Progenitor cell of endocrine pancreas (in vitro differentiated cells): ENCODE measurements at regions not wholly inside any gene's neighbourhood (a gene's known extent, or its start where the extent isn't known, plus 50 kb on each side); places are given as distances from the start of the nearest gene placed in this dataset.
A peak's percentile ranks its signal among the peaks of the same experiment; 100 is the strongest.

Experiments used
- DNase-seq: peaks from one replicate; pipeline ENCODE4 v3.0.0; 2021; ENCODE audit warnings: low spot score; ENCODE audit not compliant: unreplicated experiment
- H3K27ac Mint-ChIP-seq: 2 replicates; pipeline ENCODE4 v1.8.0; 2021; ENCODE audit warnings: mild to moderate bottlenecking, moderate library complexity, mixed read lengths
- H3K27me3 Mint-ChIP-seq: 2 replicates; pipeline ENCODE4 v1.8.0; 2021; ENCODE audit warnings: mixed read lengths
- H3K36me3 Mint-ChIP-seq: 2 replicates; pipeline ENCODE4 v1.8.0; 2022; ENCODE audit warnings: mixed read lengths; ENCODE audit not compliant: insufficient read depth
- H3K4me1 Mint-ChIP-seq: 2 replicates; pipeline ENCODE4 v1.8.0; 2021; ENCODE audit warnings: low read depth, mixed read lengths
- H3K4me3 Mint-ChIP-seq: 2 replicates; pipeline ENCODE4 v1.8.0; 2021; ENCODE audit warnings: low read depth, mild to moderate bottlenecking, moderate library complexity, mixed read lengths
- H3K9me3 Mint-ChIP-seq: 2 replicates; pipeline ENCODE4 v1.8.0; 2021; ENCODE audit warnings: low read depth, mixed read lengths
- CTCF ChIP-seq: fragments of 200-600 bp; sonication (generic); IDR thresholded peaks from one replicate; pipeline ENCODE4 v1.5.0; 2021; ENCODE audit warnings: antibody characterized with exemption, mild to moderate bottlenecking; ENCODE audit not compliant: unreplicated experiment

GRCh38 chr7:106968160-106968559 lies 76.3 kb upstream of the PRKAR2B start:
- Mint-ChIP-seq H3K36me3 (no peaks in the 10 kb centered on the region), H3K27me3 (peaks cover 4% of the 10 kb centered on the region), H3K4me3 (no peak overlapping the region), H3K9me3 (no peaks in the 10 kb centered on the region), H3K27ac (no peak overlapping the region), H3K4me1 (peaks cover 3% of the 10 kb centered on the region)
- DNase-seq: no peak
- TF ChIP-seq CTCF: no peak

- peak; percentile 22 for TF ChIP-seq CTCF
- Mint-ChIP-seq H3K27ac (no peak overlapping the region), H3K36me3 (no peaks in the 10 kb centered on the region), H3K9me3 (no peaks in the 10 kb centered on the region), H3K4me3 (no peak overlapping the region), H3K27me3 (no peaks in the 10 kb centered on the region), H3K4me1 (peaks cover 5% of the 10 kb centered on the region)
- DNase-seq: no peak
Measured at GRCh38 chr7:106978425-106979420, 65.8 kb upstream of the PRKAR2B start.

GRCh38 chr7:106979551-106980357 lies 64.8 kb upstream of the PRKAR2B start:
- Mint-ChIP-seq H3K27ac (no peak overlapping the region), H3K9me3 (no peaks in the 10 kb centered on the region), H3K4me1 (peaks cover 5% of the 10 kb centered on the region), H3K27me3 (no peaks in the 10 kb centered on the region), H3K36me3 (no peaks in the 10 kb centered on the region), H3K4me3 (no peak overlapping the region)
- TF ChIP-seq CTCF: no peak
- DNase-seq: no peak

- Mint-ChIP-seq H3K9me3 (no peaks in the 10 kb centered on the region), H3K27me3 (no peaks in the 10 kb centered on the region), H3K4me3 (no peak overlapping the region), H3K4me1 (peaks cover 5% of the 10 kb centered on the region), H3K36me3 (no peaks in the 10 kb centered on the region), H3K27ac (no peak overlapping the region)
- no peak for TF ChIP-seq CTCF
- DNase-seq: no peak
Measured at GRCh38 chr7:106980358-106980685, 64.2 kb upstream of the PRKAR2B start.

GRCh38 chr7:106982415-106982814 lies 62.1 kb upstream of the PRKAR2B start:
- no peak for TF ChIP-seq CTCF
- Mint-ChIP-seq H3K27me3 (no peaks in the 10 kb centered on the region), H3K9me3 (no peaks in the 10 kb centered on the region), H3K36me3 (no peaks in the 10 kb centered on the region), H3K27ac (peak overlapping the region; percentile 77), H3K4me3 (peak overlapping the region; percentile 10), H3K4me1 (peaks cover 5% of the 10 kb centered on the region)
- DNase-seq: no peak
